ENCODE measurements at regions not wholly inside any gene's neighbourhood (a gene's known extent, or its start where the extent isn't known, plus 50 kb on each side); places are given as distances from the start of the nearest gene placed in this dataset.

- TF ChIP-seq CTCF (IDR thresholded peaks at IDR 0.05 in 8 of 11, conservative IDR thresholded peaks at IDR 0.05 in 3 of 11) (no peak), POLR2A (IDR thresholded peaks at IDR 0.05) (no peak), POLR2AphosphoS5 (IDR thresholded peaks at IDR 0.05) (no peak)
These were observed 310.2 kb upstream of the SALL1 start for GRCh38 chr16:51461255-51461654.
